Stimulated activated CD4-positive, alpha-beta T cell treated with anti-CD3 and anti-CD28 coated beads, Interleukin-15, amount 100 ng/mL, for 48 hours (primary cell): ENCODE measurements at regions not wholly inside any gene's neighbourhood (a gene's known extent, or its start where the extent isn't known, plus 50 kb on each side); places are given as distances from the start of the nearest gene placed in this dataset.
"Not testable (repeated sequence)": the region's sequence is repeated elsewhere in the genome, so short reads cannot be mapped to it uniquely, and the experiment has no call there.

ENCODE experiments used
- DNase-seq, 2 donors: peaks; one replicate each; pipeline ENCODE4 v3.0.0-alpha.2; 2020; ENCODE audit warnings: low read depth in 2 of 2

DNA sequence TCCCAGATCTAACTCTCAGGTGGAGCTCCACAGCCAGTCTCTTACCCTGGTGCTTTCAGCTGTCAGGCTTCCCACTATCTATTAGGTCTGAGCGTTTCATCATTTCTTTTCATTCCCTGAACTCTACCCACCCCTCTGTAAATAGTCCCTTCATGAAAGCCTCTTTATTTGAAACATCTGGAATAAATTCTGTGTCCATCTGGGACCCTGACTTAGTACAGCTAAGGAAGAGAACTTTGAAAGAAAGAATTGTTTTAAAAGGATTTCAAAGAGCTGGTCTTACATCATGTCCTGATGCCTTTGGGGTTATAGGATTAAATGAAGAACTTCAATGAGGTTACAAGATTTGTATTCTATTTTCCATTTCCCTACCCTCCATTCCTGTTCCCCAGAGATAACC lies 388.5 kb upstream of the CA10 start:
- no peak for DNase-seq

DNA sequence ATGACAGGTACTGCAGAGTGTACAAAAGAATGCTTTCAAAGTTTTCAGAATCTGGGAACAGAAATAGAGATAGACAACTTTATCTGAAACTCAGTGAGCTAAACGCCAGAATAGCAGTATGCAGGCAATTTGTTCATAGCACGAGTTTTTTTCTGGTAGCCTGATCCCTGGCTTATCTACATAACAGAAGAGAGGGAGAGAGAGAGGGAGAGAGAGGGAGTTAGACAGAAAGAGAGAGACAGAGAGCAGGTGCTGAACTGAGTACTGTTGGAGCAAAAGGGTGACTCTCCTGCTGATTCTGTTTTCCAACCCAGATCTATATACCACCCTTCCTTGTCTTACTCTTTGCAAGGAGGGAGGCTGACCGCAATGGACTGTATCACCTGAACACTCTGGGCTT lies 388.0 kb upstream of the CA10 start:
- no peak for DNase-seq

DNA sequence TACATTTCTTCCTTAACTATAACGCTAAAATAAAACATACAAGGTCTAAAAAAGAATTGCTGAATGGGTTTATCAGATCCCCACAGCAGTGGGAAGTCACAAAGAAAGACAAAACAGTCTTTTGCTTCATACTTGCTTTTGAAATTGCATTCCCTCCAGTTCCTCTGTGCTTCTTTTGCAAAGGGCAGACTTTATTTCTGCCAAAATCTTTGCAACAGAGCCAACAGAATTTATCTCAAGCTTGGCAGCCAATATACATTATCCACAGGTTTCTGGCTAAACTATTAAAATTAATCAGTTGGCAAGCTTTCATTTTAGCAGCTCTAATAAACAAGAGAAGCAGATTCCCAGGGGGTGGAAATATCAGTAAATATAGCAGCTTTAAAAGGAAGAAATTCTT lies 378.9 kb upstream of the CA10 start:
- DNase-seq = no peak

DNA sequence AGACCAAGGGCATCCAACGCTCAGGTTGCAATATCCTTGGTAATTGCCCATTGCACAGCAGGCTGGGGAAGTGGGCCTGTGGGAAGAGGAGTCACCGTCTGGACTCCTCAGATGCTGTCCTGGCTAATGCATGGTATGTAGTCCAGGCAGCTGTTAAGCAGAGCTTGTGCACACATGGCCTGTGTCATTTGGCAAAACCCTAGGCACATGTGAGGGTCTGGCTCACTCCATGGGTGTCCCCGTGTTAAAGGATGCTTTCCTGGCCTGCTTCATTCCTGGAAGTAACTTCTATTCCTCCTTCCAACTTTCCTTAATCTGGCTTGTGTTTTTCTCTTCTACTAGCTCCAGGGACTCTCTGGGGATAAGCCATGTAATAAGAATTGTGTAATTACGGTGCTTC lies 378.0 kb upstream of the CA10 start:
- DNase-seq = no peak

DNA sequence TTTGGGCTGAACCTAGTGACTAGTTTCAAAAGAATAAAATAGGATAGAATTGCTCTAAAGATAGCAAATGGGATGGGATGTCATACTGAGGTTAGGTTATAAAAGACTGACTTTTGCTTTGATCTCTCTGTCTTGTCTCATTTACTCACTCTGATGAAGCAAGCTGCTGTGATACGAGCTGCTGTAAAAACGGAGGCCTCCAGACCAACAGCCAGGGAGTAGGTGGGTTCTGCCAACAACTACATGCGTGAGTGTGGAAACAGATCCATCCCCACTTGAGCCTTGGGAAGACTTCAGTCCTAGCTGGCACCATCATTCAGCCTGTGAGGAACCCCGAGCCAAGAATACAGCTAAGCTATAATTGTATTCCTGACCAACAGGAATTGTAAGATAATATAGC lies 373.9 kb upstream of the CA10 start:
- no peak for DNase-seq

DNA sequence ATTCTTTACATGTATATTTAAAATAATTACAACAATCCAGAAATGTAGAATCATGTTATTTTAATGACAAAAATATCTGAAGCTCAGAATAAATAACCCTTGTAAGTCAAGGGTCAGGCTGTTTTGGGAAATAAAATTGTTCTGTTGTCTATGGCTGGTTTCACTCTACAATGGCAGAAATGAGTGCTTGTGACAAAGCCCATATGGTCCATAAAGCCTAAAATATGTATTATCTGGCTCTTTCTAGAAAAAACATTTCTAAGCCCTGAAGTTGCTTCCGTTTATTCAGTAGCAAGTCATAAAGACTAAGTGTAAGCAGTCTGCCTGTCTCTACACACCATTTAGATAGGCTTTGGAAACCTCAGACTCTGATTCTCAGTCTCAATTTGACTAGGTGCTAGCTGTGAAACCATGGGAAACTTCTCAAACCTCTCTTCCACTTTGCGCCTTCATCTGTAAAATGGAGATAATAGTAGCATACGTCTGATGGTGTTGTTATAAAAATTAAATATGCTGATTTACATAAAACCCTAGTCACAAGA lies 365.7 kb upstream of the CA10 start:
- no peak for DNase-seq

DNA sequence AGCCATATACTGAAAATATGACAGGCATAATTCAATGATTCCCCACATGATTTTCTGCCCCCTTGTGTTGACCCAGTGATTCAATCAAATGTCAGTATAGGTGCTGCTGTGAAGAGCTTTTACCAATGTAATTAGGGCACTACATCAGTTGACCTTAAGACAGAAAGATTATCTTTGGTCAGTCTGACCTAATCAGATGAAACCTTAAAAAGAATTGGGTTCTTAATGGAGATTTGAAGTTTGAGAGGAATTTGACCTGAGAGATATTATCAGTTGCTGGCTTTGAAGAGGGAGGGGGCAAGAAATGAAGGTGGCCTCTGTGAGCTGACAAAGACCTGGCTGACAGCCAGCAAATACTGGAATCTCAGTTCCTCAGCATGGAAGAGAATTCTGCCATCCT lies 358.7 kb upstream of the CA10 start:
- DNase-seq = no peak

DNA sequence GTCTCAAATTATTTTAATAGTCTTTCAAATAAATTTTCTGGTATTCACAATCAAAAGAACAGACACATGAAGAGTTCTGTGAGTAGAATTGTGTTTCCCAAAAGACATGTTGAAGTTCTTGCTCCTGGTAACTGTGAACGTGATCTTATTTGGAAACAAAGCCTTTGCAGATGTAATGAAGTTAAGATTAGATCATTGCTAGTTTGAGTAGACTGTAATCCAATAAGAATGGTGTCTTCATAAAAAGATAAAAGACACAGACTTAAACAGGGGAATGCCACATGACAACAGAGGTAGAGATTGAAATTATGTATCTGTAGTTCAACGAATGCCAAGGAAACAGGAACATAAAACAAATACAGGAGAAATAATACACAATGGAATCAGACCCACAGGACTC lies 357.4 kb upstream of the CA10 start:
- DNase-seq = no peak

DNA sequence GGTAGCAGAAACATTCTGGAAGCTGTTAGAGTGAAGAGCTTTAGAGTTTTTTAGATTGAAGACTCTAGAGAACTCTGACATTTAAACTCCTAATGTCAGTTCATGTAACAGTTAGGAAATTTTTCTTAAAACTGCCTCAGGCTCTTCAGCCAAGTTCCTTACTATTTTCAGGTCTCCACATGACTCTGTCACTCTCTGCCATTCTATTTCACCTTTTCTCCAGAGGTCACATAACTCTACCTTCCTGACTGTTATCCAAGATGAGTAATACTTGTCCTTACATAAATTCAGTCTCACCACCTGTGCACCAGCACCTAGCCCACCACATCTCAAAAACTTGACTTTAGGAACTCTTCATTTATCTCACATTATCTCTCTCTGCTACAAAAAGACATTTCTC lies 347.1 kb upstream of the CA10 start:
- no peak for DNase-seq

DNA sequence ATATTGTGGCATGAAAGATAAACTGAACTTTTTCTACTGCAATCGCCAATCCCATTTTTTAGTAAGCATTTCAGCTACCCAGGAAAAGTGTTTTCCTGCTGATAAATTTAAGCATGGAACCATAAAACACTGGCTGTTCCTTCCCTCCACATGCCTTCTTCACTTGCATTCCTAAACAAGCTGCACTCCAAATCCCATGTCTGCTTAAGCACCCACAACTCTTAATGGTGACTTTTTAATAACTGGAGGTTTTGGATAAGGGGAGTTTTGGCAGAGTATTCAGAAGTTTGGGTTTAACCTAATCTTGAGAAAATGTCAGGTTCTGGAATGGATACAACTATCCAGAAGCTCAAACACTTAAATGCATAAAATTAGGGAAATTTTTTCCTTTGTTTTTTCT lies 345.6 kb upstream of the CA10 start:
- DNase-seq = no peak

DNA sequence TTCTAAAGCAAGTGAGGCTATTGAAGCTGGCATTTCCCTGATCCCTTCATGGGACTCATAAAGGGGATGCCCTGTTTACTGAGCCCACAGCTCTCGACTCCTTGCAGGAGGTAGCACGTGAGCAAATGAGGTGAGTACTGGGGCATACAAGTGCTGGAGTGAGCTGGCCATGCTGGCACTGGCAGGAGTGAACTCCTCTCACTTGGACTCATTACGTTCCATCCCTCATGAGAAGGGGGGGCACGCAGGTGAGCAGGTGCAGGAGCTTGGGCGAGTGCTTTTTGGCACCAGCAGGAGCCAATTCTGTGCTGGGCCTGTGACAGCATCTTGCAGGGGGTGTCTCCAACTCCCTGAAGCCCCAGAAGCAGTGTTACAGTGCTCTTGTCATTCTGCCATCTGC lies 337.1 kb upstream of the CA10 start:
- no peak for DNase-seq

DNA sequence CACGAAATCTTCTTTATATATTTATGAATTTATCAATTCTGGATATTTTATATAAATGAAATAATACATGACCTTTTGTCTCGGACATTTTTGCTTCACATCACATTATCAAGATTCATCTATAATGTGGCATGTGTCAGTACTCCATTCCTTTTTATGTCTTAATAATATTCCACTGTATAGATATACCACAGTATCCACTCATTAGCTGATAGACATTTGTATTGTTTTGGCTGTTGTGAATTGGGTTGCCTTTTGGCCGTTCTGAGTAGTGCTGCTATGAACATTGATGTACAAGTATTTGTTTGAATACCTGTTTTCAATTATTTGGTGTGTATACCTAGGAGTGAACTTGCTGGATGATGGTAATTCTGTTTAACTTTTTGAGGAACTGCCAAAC lies 323.8 kb upstream of the CA10 start:
- DNase-seq = no peak

DNA sequence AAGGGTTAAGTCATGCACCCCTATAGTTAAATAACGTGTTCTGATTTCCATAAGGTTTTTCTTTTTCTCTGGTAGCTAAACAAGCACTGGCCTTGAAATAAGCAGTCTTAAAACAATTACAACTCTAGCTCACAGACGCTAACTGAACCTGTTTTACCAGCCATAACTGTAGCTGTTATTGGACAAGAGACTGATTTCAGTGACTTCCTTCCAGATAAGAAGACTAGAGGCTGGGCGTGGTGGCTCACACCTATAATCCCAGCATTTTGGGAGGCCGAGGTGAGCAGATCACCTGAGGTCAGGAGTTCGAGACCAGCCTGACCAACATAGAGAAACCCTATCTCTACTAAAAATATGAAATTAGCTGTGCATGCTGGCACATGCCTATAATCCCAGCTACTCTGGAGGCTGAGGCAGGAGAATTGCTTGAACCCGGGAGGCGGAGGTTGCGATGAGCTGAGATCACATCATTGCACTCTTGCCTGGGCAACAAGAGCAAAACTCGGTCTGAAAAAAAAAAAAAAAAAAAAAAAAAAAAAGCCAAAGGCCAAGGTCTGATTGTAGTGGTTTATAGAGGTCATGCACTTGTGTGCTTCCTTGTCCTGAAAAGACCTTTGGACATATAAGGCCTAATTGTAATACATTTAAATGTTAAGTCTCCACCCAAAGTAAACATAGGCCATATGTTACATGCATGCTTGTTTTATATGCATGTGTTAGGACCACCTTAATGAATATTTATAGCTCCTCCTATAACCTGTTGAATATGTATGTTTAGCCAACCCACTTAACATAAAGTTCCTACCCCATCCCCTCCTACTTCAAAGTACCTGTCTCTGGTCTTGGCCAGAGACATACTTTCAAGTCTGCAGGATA lies 319.5 kb upstream of the CA10 start:
- DNase-seq = no peak

DNA sequence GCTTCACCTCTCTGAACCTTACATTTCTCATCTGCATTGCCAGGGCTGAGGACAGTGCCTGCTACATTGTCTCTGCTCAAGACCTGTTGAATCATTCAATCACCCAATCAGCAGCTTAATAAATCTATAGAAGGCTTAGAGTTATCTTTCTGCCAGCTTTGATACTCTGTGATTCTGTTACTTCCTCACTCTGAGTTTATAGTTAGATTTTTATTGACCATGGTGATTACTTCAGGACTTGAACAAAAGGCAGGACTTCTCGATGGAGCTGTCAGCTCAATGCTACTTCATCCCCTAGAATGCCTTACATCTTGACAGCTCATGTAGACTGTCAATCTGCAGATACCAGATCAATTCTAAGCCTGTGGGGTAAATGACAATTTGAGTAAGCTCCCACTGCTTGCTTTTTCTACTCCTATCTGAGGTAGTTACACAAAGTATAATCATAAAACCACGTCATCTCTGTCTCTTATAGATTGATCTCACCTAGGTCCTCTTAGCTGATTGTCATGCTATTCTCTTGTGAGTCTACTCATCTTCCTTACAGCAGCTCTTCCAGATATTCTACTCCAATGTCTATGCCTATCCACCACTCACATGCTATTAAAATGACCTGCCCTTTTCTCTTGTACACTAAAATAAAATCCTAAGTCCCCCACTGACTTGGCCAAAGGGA lies 318.3 kb upstream of the CA10 start:
- DNase-seq = no peak

DNA sequence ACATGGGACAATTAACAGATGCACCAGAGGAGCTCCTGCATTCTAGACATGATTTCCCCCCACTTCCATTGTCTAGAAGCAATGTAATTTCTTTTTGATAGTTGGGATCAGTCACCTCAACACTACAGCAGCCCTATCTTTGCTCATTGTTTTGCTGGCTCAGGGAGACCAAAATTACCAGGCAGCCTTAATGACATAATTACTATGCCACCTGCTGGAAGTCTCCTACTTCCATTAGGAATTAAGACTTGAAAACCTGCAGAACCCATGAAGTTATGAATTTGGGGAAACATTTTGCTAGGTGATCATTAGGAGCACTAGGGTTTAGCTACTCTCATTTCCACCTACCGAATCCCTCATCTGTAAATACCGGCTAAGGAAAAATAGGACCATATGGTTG lies 312.0 kb upstream of the CA10 start:
- DNase-seq = no peak

DNA sequence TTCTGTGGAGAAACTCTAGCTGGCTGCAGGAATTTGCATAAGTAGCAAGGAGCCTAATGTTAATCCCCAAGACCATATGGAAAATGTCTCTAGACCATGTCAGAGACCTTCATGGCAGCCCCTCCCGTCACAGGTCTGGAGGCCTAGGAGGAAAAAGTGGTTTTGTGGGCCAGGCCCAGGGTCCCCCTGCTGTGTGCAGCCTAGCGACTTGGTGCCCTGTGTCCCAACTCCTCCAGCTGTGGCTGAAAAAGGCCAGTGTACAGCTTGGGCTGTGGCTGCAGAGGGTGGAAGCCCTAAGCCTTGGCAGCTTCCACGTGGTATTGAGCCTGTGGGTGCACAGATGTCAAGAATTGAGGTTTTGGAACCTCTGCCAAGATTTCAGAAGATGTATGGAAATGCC lies 306.9 kb upstream of the CA10 start:
- no peak for DNase-seq

DNA sequence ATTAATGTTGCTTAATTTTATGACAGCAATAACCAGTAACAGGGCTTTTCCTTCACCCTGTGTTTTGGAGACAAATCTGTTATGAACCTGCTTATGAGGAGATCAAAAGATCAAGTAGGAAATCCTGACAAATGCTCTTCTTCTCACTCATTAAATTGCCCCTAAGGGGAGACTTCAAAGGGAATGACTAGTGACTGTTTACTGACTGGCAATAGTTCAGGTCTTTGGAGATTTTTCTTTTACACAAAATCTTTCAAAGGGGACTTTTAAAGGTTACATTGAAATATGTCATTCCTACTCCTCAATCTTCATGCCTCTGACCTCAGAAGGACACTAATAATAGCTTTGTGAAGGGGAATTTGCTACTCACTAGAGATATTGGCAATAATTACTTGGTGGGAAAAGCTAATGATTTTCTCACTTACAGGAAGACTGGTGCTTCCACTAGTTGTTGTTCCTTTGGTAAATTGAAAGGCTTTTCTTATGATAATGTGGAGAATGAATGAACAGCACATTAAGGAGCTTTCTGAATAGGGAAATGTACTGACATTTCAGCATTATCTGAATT lies 292.9 kb upstream of the CA10 start:
- DNase-seq = no peak

DNA sequence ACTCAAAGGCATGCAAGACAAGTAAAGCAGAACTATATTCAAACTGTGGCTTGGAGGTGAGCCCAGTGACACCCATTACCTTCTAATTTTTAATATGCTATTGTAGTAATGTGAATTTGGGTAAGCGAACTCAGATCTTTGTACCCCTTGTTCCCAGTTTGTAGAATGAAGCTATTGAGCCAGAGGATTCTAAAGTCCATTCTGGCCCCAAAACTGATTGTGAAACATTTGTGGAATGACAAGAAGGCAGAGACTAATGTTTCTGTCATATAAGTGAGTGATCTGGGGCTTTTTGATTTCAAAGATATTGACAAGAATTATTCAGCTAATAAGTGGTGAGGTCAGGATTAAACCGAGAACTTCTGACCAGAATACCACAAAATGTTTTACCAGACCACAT lies 283.8 kb upstream of the CA10 start:
- DNase-seq = no peak

DNA sequence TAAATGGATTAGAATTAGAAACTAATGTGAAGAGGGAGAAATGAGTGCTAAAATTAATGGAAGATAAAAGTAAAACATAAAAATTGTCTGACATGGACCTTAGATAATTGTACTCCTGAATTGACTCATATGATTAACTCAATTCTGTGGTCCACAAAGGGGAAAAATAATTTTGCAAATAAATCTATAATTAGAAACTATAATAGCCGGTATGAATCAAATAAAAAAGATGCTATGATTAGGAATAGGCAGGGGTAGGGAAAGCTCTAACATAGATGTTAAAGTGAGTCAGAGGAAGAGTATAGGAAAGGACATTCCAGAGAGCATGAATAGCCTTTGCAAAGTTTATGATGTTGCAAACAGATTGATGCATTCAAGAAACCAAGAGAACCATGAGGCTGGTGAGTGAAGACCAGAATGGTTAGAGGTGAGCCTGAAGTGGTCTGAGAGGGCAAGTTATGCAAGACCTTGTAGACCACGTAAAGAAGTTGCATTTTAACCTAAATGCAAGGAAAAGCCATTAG lies 262.1 kb upstream of the CA10 start:
- no peak for DNase-seq

DNA sequence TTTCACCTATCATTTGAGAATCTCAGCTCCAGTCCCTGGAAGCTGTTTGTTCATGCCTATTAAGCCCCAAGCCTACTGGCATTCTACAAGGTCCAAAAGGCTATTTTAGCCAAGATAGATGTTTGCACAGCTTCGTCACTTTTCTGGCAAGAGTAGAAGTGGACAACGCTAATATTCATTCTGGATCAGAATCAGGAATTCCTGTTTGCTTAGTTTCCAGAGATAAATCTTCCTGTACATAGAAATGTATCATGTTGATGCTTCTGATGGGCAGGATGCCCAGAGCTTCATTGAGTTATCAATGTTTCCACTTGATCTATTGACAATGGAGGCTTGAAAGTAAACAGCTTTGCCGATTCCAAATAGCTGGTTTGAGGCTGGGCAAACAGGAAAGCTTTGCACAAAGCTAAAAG lies 260.7 kb upstream of the CA10 start:
- DNase-seq = no peak

DNA sequence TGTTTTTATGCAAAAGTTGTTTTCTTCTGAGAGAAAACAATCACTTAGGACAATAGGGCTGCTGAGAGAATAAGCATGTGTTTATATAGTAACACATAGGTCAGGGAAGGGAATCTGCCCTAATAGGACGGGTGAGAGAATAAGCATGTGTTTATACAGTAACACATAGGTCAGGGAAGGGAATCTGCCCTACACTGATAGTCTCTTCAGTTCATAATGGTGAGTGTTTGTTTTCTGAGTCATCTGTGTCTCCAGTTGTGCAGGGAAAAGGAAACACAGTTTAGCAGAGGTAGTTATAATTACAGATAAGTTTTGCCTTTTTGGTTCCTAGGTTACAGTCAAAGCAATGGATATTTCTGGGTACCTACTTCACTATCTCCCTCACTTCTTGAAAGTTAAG lies 252.3 kb upstream of the CA10 start:
- DNase-seq = no peak

DNA sequence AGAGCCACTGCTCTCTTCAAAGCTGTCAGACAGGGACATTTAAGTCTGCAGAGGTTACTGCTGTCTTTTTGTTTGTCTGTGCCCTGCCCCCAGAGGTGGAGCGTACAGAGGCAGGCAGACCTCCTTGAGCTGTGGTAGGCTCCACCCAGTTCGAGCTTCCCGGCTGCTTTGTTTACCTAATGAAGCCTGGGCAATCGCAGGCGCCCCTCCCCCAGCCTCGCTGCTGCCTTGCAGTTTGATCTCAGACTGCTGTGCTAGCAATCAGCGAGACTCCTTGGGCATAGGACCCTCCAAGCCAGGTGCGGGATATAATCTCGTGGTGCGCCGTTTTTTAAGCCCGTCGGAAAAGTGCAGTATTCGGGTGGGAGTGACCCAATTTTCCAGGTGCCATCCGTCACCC lies 250.7 kb upstream of the CA10 start:
- DNase-seq = not testable (repeated sequence)

DNA sequence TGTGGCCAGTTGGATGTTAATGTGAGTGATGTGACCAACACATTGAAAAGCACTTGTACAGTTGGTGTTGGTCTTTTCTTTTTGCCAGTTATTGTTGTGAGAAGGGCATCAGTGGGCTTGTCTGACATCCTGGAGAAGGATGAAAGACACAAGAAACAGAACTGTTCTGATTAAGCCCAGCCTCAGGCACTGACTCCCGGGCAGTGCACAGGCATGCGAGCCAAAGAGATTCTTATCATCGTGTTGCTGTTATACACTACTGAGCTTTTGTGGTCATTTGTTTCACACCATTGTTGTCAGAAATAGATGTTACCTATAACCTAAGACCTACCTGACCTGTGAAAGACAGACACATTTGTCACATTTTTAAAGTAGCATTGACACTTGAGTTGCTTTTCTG lies 236.8 kb upstream of the CA10 start:
- DNase-seq = no peak
